DND-41 (cell line): ENCODE measurements at regions not wholly inside any gene's neighbourhood (a gene's known extent, or its start where the extent isn't known, plus 50 kb on each side); places are given as distances from the start of the nearest gene placed in this dataset.

Experiments used
- ATAC-seq: fragments of 200-7000 bp; cut with Tn5 transposase; 3 replicates; pipeline ENCODE4 v1.9.1; 2021; ENCODE audit warnings: low read depth; ENCODE audit not compliant: insufficient read depth
- DNase-seq: peaks from one replicate; pipeline ENCODE4 v3.0.0-alpha.2; 2020
- H2AFZ ChIP-seq: 2 replicates; pipeline ENCODE4 v1.6.0; 2012; ENCODE audit warnings: low read depth, low read length
- H3K27ac ChIP-seq: 2 replicates; pipeline ENCODE4 v1.5.1; 2012; ENCODE audit warnings: low read length, inconsistent platforms
- H3K27me3 ChIP-seq: fragments of 200-600 bp; sonication (generic); 2 replicates; pipeline ENCODE4 v1.6.0; 2012; ENCODE audit warnings: low read length, mild to moderate bottlenecking, inconsistent platforms; ENCODE audit not compliant: insufficient read depth, poor library complexity
- H3K36me3 ChIP-seq: 2 replicates; pipeline ENCODE4 v1.5.1; 2012; ENCODE audit warnings: low read length, inconsistent platforms; ENCODE audit not compliant: insufficient read depth
- H3K4me1 ChIP-seq: 2 replicates; pipeline ENCODE4 v1.5.1; 2012; ENCODE audit warnings: mild to moderate bottlenecking, low read length; ENCODE audit not compliant: insufficient read depth
- H3K4me2 ChIP-seq: 2 replicates; pipeline ENCODE4 v1.6.0; 2012; ENCODE audit warnings: mild to moderate bottlenecking, moderate library complexity, low read length, inconsistent platforms; ENCODE audit not compliant: insufficient read depth
- H3K4me3 ChIP-seq, 2 experiments: fragments of 200-600 bp in 1 of 2; shearing (Covaris generic) in 1 of 2; 2 replicates each; pipeline ENCODE4 v1.5.1; 2012 to 2016; ENCODE audit warnings: inconsistent platforms in 2 of 2, low read length in 2 of 2, mild to moderate bottlenecking in 2 of 2, low read depth in 1 of 2, moderate library complexity in 1 of 2
- H3K79me2 ChIP-seq: 2 replicates; pipeline ENCODE4 v1.6.0; 2012; ENCODE audit warnings: low read length, inconsistent platforms; ENCODE audit not compliant: insufficient read depth
- H3K9ac ChIP-seq: 2 replicates; pipeline ENCODE4 v1.6.0; 2012; ENCODE audit warnings: low read depth, mild to moderate bottlenecking, inconsistent platforms, low read length, moderate library complexity
- H3K9me3 ChIP-seq: 2 replicates; pipeline ENCODE4 v1.5.1; 2012; ENCODE audit warnings: low read length, moderate library complexity, mild to moderate bottlenecking, inconsistent platforms; ENCODE audit not compliant: insufficient read depth, severe bottlenecking
- H4K20me1 ChIP-seq: 2 replicates; pipeline ENCODE4 v1.6.0; 2012; ENCODE audit warnings: low read length; ENCODE audit not compliant: insufficient read depth
- CTCF ChIP-seq: IDR thresholded peaks from 2 replicates; pipeline ENCODE4 v1.5.1; 2012; ENCODE audit warnings: borderline replicate concordance, low read length, moderate library complexity, mild to moderate bottlenecking; ENCODE audit not compliant: poor library complexity, severe bottlenecking; ENCODE audit errors: extremely low read depth
- EZH2 ChIP-seq: IDR thresholded peaks from 3 replicates; pipeline ENCODE4 v1.6.1; 2012; ENCODE audit warnings: borderline replicate concordance, low read depth, mild to moderate bottlenecking, moderate library complexity, low read length, inconsistent platforms; ENCODE audit not compliant: severe bottlenecking

GRCh38 chr21:31456201-31456600, 112.1 kb upstream of the TIAM1 start:
- ATAC-seq: no peak
- DNase-seq: no peak
- Histone ChIP-seq H3K4me1 (no peaks in the 10 kb centered on the region), H3K4me2 (no peak overlapping the region), H3K27ac (no peak overlapping the region), H3K27me3 (no peaks in the 10 kb centered on the region), H4K20me1 (no peaks in the 10 kb centered on the region), H3K9ac (no peak overlapping the region), H3K4me3 (no peak overlapping the region), H2AFZ (no peak overlapping the region), H3K9me3 (no peaks in the 10 kb centered on the region), H3K79me2 (no peaks in the 10 kb centered on the region), H3K36me3 (no peaks in the 10 kb centered on the region)
- TF ChIP-seq CTCF (no peak), EZH2 (no peak)

- Histone ChIP-seq H3K4me1 (no peaks in the 10 kb centered on the region), H3K4me3 (no peak overlapping the region), H3K27me3 (no peaks in the 10 kb centered on the region), H3K79me2 (no peaks in the 10 kb centered on the region), H3K27ac (no peak overlapping the region), H4K20me1 (no peaks in the 10 kb centered on the region), H3K9me3 (no peaks in the 10 kb centered on the region), H3K4me2 (no peak overlapping the region), H3K9ac (no peak overlapping the region), H3K36me3 (no peaks in the 10 kb centered on the region), H2AFZ (no peak overlapping the region)
- ATAC-seq: no peak
- TF ChIP-seq CTCF: no peak
- DNase-seq: no peak
These were observed 111.4 kb upstream of the TIAM1 start for GRCh38 chr21:31455506-31455905.

GRCh38 chr21:31450980-31451379, 106.9 kb upstream of the TIAM1 start:
- Histone ChIP-seq H3K27me3 (no peaks in the 10 kb centered on the region), H3K27ac (no peak overlapping the region), H3K4me1 (peaks cover 22% of the 10 kb centered on the region), H3K9ac (no peak overlapping the region), H3K79me2 (no peaks in the 10 kb centered on the region), H4K20me1 (no peaks in the 10 kb centered on the region), H3K36me3 (no peaks in the 10 kb centered on the region), H3K4me3 (no peak overlapping the region), H3K4me2 (no peak overlapping the region), H2AFZ (no peak overlapping the region), H3K9me3 (no peaks in the 10 kb centered on the region)
- DNase-seq (no peak), ATAC-seq (no peak)
- TF ChIP-seq CTCF: no peak
- no peak for TF ChIP-seq EZH2

GRCh38 chr21:31449921-31450535, 106.0 kb upstream of the TIAM1 start:
- Histone ChIP-seq H3K9me3 (no peaks in the 10 kb centered on the region), H2AFZ (no peak overlapping the region), H3K27ac (no peak overlapping the region), H3K4me3 (no peak overlapping the region), H3K4me1 (peaks cover 31% of the 10 kb centered on the region), H3K36me3 (no peaks in the 10 kb centered on the region), H4K20me1 (no peaks in the 10 kb centered on the region), H3K9ac (no peak overlapping the region), H3K27me3 (no peaks in the 10 kb centered on the region), H3K79me2 (no peaks in the 10 kb centered on the region), H3K4me2 (no peak overlapping the region)
- ATAC-seq: no peak
- no peak for TF ChIP-seq EZH2
- no peak for TF ChIP-seq CTCF
- no peak for DNase-seq
